Activated CD4-positive, alpha-beta memory T cell treated with anti-CD3 and anti-CD28 coated beads for 36 hours (primary cell): ENCODE measurements at regions not wholly inside any gene's neighbourhood (a gene's known extent, or its start where the extent isn't known, plus 50 kb on each side); places are given as distances from the start of the nearest gene placed in this dataset.

Experiments
- CTCF ChIA-PET: fragments of 350-600 bp; sonication (Branson Sonifier 250); formaldehyde crosslinking; loops from one replicate; lab custom pipeline; 2021; ENCODE audit warnings: antibody characterized with exemption, inconsistent platforms; lab: Charles Lee
- POLR2A ChIA-PET: fragments of 350-600 bp; sonication (Branson Sonifier 250); formaldehyde crosslinking; loops from one replicate; lab custom pipeline; 2021; ENCODE audit warnings: antibody characterized with exemption; lab: Charles Lee
- DNase-seq: peaks from one replicate; pipeline ENCODE4 v3.0.0-alpha.2; 2020
- H3K27ac Mint-ChIP-seq: one replicate; pipeline ENCODE4 v1.8.0; 2021; ENCODE audit warnings: mixed read lengths
- H3K27me3 Mint-ChIP-seq: one replicate; pipeline ENCODE4 v1.8.0; 2021; ENCODE audit warnings: mixed read lengths
- H3K36me3 Mint-ChIP-seq: one replicate; pipeline ENCODE4 v1.8.0; 2021; ENCODE audit warnings: mixed read lengths
- H3K4me1 Mint-ChIP-seq: one replicate; pipeline ENCODE4 v1.8.0; 2021; ENCODE audit warnings: low read depth, mixed read lengths
- H3K4me3 Mint-ChIP-seq: one replicate; pipeline ENCODE4 v1.8.0; 2021; ENCODE audit warnings: mild to moderate bottlenecking, mixed read lengths
- H3K9me3 Mint-ChIP-seq: one replicate; pipeline ENCODE4 v1.8.0; 2021; ENCODE audit warnings: mixed read lengths
- intact Hi-C: fragments of 100-400 bp; cut with micrococcal nuclease; formaldehyde crosslinking; loops from one replicate; pipeline ENCODE4 v1.15.1; 2023

- H3K9me3 Mint-ChIP-seq = no peaks in the 10 kb centered on the region
- intact Hi-C loops = no loop called here
- no peaks in the 10 kb centered on the region for H3K36me3 Mint-ChIP-seq
- peaks cover 13% of the 10 kb centered on the region for H3K4me1 Mint-ChIP-seq
- no peak for DNase-seq
- H3K4me3 Mint-ChIP-seq = no peak overlapping the region
- no peaks in the 10 kb centered on the region for H3K27me3 Mint-ChIP-seq
- ChIA-PET CTCF (no interaction called here), POLR2A (no interaction called here)
- H3K27ac Mint-ChIP-seq = no peak overlapping the region
These were observed 341.7 kb upstream of the PROK2 start for GRCh38 chr3:72126441-72127223.

DNA sequence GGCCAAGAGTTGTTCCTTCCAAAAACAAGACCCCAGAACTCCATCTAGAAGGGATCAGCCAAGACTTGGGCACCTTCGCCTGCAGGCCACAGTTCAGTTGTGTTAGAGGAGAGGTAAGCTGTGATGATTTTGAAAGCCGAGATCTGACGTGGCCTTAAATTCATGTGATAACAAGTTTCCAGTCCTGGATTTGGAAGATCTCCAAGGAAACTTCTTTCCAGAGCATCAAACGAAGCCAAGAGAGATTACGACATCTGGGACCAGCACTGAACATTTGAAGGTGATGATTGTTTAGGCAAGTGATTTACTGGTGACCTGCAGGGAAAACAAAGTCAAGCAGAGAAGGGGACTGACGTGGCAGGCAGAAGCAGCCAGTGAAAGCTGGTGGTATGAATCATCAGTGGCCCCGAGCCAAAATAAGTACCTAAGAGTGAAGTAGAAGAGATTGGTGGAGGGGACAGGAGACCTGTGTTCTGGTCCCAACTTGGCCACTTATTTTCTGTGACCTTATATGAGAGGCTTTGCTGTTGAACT lies 339.0 kb upstream of the PROK2 start:
- no peak overlapping the region for H3K27ac Mint-ChIP-seq
- peaks cover 13% of the 10 kb centered on the region for H3K4me1 Mint-ChIP-seq
- H3K4me3 Mint-ChIP-seq = no peak overlapping the region
- ChIA-PET POLR2A (no interaction called here), CTCF (no interaction called here)
- DNase-seq = peak; percentile 73
- intact Hi-C loops = no loop called here
- H3K9me3 Mint-ChIP-seq = no peaks in the 10 kb centered on the region
- H3K27me3 Mint-ChIP-seq = no peaks in the 10 kb centered on the region
- H3K36me3 Mint-ChIP-seq = no peaks in the 10 kb centered on the region

DNA sequence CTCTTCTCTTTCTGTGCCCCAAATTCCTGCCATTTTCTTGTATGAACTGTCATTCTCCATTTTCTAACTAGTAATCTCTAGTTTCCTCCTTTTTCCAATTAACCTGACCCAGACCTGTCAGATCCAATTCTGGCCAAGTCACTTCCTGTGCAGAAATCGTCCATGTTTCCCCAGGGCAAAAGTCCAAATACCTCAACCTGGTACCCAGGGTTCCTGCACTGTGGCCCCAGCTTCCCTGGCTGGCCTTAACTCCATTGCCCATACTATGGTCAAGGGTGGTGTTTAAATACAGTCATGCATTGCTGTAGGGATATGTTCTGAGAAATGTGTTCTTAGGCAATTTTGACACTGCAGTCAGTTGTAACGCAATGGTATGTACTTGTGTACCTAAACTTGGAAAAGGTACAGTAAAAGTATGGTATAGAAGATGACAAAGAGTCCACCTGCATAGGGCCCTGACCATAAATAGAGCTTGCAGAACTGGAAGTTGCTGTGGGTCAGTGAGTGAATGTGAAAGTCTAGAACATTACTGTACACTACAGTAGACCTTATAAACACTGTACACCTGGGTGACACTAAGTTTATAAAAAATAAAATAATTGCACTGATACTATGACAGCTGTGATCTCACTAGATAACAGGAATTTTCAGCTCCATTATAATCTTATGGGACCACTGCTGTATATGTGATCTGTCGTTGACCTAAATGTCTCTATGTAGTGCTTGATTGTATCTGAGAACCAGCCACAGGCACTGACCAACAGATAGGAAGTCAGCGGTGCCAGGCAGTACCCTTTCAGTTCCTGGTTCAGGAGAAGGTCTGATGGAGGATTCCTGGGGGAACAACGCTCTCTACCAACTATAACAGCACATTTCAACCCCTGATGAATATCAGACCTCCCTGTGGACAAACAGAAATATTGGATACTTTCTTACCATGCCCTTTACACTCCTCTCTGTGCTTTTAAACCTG lies 336.1 kb upstream of the PROK2 start:
- ChIA-PET POLR2A (no interaction called here), CTCF (no interaction called here)
- no peak overlapping the region for H3K27ac Mint-ChIP-seq
- no peaks in the 10 kb centered on the region for H3K9me3 Mint-ChIP-seq
- peaks cover 10% of the 10 kb centered on the region for H3K4me1 Mint-ChIP-seq
- no peaks in the 10 kb centered on the region for H3K27me3 Mint-ChIP-seq
- DNase-seq = no peak
- H3K4me3 Mint-ChIP-seq = no peak overlapping the region
- no peaks in the 10 kb centered on the region for H3K36me3 Mint-ChIP-seq
- intact Hi-C loops = no loop called here

DNA sequence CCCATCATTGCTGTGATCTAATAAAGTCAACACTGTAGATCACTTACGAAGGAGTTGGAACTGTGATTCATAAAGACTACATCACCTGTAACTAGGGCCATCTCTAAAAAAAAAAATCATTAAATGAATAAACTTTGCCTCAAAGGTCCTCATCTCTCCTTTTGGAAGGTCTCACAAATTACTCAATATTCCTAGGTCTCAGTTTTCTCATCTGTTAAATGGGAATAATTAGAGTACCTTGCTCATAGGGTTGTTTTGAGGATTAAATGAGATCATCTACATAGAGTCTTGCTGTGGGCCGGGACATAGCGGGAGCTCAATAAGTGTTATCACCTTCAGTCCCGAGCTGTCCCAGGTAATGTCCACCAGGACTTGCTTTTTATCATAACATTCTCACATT lies 335.1 kb upstream of the PROK2 start:
- H3K27me3 Mint-ChIP-seq = no peaks in the 10 kb centered on the region
- intact Hi-C loops = no loop called here
- no peak for DNase-seq
- H3K4me1 Mint-ChIP-seq = peaks cover 10% of the 10 kb centered on the region
- H3K27ac Mint-ChIP-seq = no peak overlapping the region
- H3K4me3 Mint-ChIP-seq = no peak overlapping the region
- no peaks in the 10 kb centered on the region for H3K36me3 Mint-ChIP-seq
- H3K9me3 Mint-ChIP-seq = no peaks in the 10 kb centered on the region
- CTCF ChIA-PET = no interaction called here
- POLR2A ChIA-PET = no interaction called here

- no peaks in the 10 kb centered on the region for H3K9me3 Mint-ChIP-seq
- intact Hi-C loops = no loop called here
- H3K27me3 Mint-ChIP-seq = no peaks in the 10 kb centered on the region
- no peak overlapping the region for H3K4me3 Mint-ChIP-seq
- CTCF ChIA-PET = interaction anchor here (0.6 kb wide), 1 partner anchor 229 kb away, joined by 3 read pairs; no protein-coding TSS in a partner anchor
- POLR2A ChIA-PET = no interaction called here
- H3K4me1 Mint-ChIP-seq = peaks cover 1% of the 10 kb centered on the region
- no peaks in the 10 kb centered on the region for H3K36me3 Mint-ChIP-seq
- H3K27ac Mint-ChIP-seq = no peak overlapping the region
- no peak for DNase-seq
These were observed 333.7 kb upstream of the PROK2 start for GRCh38 chr3:72118628-72119027.

GRCh38 chr3:72116226-72116625 lies 331.3 kb upstream of the PROK2 start:
- H3K9me3 Mint-ChIP-seq = no peaks in the 10 kb centered on the region
- no peak for DNase-seq
- no peaks in the 10 kb centered on the region for H3K4me1 Mint-ChIP-seq
- H3K36me3 Mint-ChIP-seq = no peaks in the 10 kb centered on the region
- POLR2A ChIA-PET = no interaction called here
- CTCF ChIA-PET = no interaction called here
- intact Hi-C loops = no loop called here
- H3K4me3 Mint-ChIP-seq = no peak overlapping the region
- peaks cover 3% of the 10 kb centered on the region for H3K27me3 Mint-ChIP-seq
- no peak overlapping the region for H3K27ac Mint-ChIP-seq

- ChIA-PET POLR2A (no interaction called here), CTCF (interaction anchor here (0.6 kb wide), 1 partner anchor 825 kb away, joined by 3 read pairs; no protein-coding TSS in a partner anchor)
- no peaks in the 10 kb centered on the region for H3K9me3 Mint-ChIP-seq
- intact Hi-C loops = no loop called here
- H3K4me1 Mint-ChIP-seq = no peaks in the 10 kb centered on the region
- peaks cover 3% of the 10 kb centered on the region for H3K27me3 Mint-ChIP-seq
- H3K36me3 Mint-ChIP-seq = no peaks in the 10 kb centered on the region
- DNase-seq = no peak
- H3K4me3 Mint-ChIP-seq = no peak overlapping the region
- H3K27ac Mint-ChIP-seq = no peak overlapping the region
These were observed 330.4 kb upstream of the PROK2 start for GRCh38 chr3:72115307-72115706.

DNA sequence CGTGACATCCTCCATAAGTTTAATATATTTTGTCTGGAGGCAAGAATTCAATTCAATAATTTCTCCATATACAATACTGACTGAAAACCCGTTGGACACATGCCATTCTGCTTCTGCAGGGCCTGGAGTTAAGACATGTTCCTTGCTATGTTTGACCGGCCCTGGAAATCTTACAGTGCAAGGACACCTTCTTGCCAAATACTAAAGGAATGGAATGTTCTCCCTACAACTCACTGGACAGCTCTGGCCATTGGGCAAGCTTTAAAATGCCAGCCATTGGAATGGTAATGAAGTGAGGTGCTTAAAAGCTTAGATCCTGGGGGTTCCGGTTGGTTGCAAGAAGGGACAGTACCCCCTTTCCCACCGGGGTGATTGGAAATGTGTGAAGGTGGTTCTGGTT lies 329.8 kb upstream of the PROK2 start:
- no peaks in the 10 kb centered on the region for H3K9me3 Mint-ChIP-seq
- H3K27ac Mint-ChIP-seq = no peak overlapping the region
- CTCF ChIA-PET = interaction anchor here (0.6 kb wide), 1 partner anchor 825 kb away, joined by 3 read pairs; no protein-coding TSS in a partner anchor
- POLR2A ChIA-PET = no interaction called here
- no peaks in the 10 kb centered on the region for H3K4me1 Mint-ChIP-seq
- no peaks in the 10 kb centered on the region for H3K36me3 Mint-ChIP-seq
- H3K4me3 Mint-ChIP-seq = no peak overlapping the region
- intact Hi-C loops = no loop called here
- H3K27me3 Mint-ChIP-seq = peaks cover 3% of the 10 kb centered on the region
- DNase-seq = no peak

DNA sequence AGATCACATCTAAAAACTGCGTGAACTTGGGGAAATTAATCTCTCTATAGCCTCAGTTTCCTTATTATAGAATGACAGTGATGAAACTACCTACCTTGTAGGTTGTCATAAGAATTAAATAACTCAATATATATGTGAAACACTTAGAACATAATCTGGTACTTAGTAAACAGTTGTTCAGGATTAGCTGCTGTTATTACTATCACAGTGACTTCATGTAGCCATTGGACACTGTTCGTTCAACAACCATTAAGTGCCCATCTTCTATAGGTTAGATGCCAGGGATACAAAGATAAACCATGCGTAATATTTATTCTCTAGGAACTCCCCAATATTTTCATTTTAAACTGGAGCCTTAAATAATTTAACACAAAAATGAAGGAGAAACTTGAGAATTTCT lies 329.0 kb upstream of the PROK2 start:
- Mint-ChIP-seq H3K27ac (no peak overlapping the region), H3K27me3 (peaks cover 3% of the 10 kb centered on the region), H3K4me3 (no peak overlapping the region), H3K4me1 (no peaks in the 10 kb centered on the region), H3K9me3 (no peaks in the 10 kb centered on the region), H3K36me3 (no peaks in the 10 kb centered on the region)
- DNase-seq = no peak
- POLR2A ChIA-PET = no interaction called here
- CTCF ChIA-PET = no interaction called here
- intact Hi-C loops = no loop called here

- ChIA-PET CTCF (no interaction called here), POLR2A (no interaction called here)
- Mint-ChIP-seq H3K4me1 (no peaks in the 10 kb centered on the region), H3K4me3 (no peak overlapping the region), H3K27ac (no peak overlapping the region), H3K27me3 (peaks cover 3% of the 10 kb centered on the region), H3K9me3 (no peaks in the 10 kb centered on the region), H3K36me3 (no peaks in the 10 kb centered on the region)
- no peak for DNase-seq
- intact Hi-C loops = no loop called here
These were observed 328.6 kb upstream of the PROK2 start for GRCh38 chr3:72113564-72113963.

GRCh38 chr3:72112435-72112834 lies 327.5 kb upstream of the PROK2 start:
- Mint-ChIP-seq H3K36me3 (no peaks in the 10 kb centered on the region), H3K9me3 (no peaks in the 10 kb centered on the region), H3K4me3 (no peak overlapping the region), H3K4me1 (no peaks in the 10 kb centered on the region), H3K27me3 (peaks cover 3% of the 10 kb centered on the region), H3K27ac (no peak overlapping the region)
- ChIA-PET CTCF (no interaction called here), POLR2A (no interaction called here)
- no peak for DNase-seq
- intact Hi-C loops = no loop called here
